HS-27A (cell line): ENCODE measurements at regions not wholly inside any gene's neighbourhood (a gene's known extent, or its start where the extent isn't known, plus 50 kb on each side); places are given as distances from the start of the nearest gene placed in this dataset.
A peak's percentile ranks its signal among the peaks of the same experiment; 100 is the strongest.

Experiments
- DNase-seq: peaks from one replicate; pipeline ENCODE4 v3.0.0-alpha.2; 2012; ENCODE audit warnings: low read depth, missing footprints

GRCh38 chr13:72448082-72448481 is 279.3 kb downstream of the MZT1 start:
- DNase-seq = no peak

GRCh38 chr13:72444999-72445398 is 282.4 kb downstream of the MZT1 start:
- DNase-seq = no peak

GRCh38 chr13:72437458-72437857 is 290.0 kb downstream of the MZT1 start:
- peak; percentile 8 for DNase-seq

- DNase-seq = no peak
Measured at GRCh38 chr13:72435251-72435650, 292.2 kb downstream of the MZT1 start.

- DNase-seq = no peak
Measured at GRCh38 chr13:72431981-72432682, 295.3 kb downstream of the MZT1 start.

GRCh38 chr13:72430923-72431322 is 296.5 kb downstream of the MZT1 start:
- no peak for DNase-seq

- DNase-seq = no peak
Measured at GRCh38 chr13:72427757-72428528, 299.5 kb downstream of the MZT1 start.

GRCh38 chr13:72424059-72424458 is 303.4 kb downstream of the MZT1 start:
- no peak for DNase-seq

GRCh38 chr13:72415817-72416216 is 311.6 kb downstream of the MZT1 start:
- no peak for DNase-seq

- no peak for DNase-seq
Measured at GRCh38 chr13:72412481-72412880, 314.9 kb downstream of the MZT1 start.

- DNase-seq = no peak
Measured at GRCh38 chr13:72405441-72405840, 322.0 kb downstream of the MZT1 start.

GRCh38 chr13:72403396-72404010 is 323.9 kb downstream of the MZT1 start:
- no peak for DNase-seq

- no peak for DNase-seq
Measured at GRCh38 chr13:72400856-72401255, 326.6 kb downstream of the MZT1 start.

GRCh38 chr13:72399351-72399750 is 328.1 kb downstream of the MZT1 start:
- no peak for DNase-seq

- no peak for DNase-seq
Measured at GRCh38 chr13:72397265-72397664, 330.2 kb downstream of the MZT1 start.

- no peak for DNase-seq
Measured at GRCh38 chr13:72390909-72391308, 336.5 kb downstream of the MZT1 start.

- no peak for DNase-seq
Measured at GRCh38 chr13:72386138-72386684, 341.2 kb downstream of the MZT1 start.

GRCh38 chr13:72384879-72385278 is 342.6 kb downstream of the MZT1 start:
- no peak for DNase-seq

- no peak for DNase-seq
Measured at GRCh38 chr13:72384186-72384823, 343.1 kb downstream of the MZT1 start.

- no peak for DNase-seq
Measured at GRCh38 chr13:72383646-72384045, 343.8 kb downstream of the MZT1 start.

GRCh38 chr13:72379581-72379980 is 347.8 kb downstream of the MZT1 start:
- DNase-seq = no peak

GRCh38 chr13:72368031-72368430 is 359.4 kb downstream of the MZT1 start:
- DNase-seq = no peak
